CD14-positive monocyte (primary cell): ENCODE measurements at regions not wholly inside any gene's neighbourhood (a gene's known extent, or its start where the extent isn't known, plus 50 kb on each side); places are given as distances from the start of the nearest gene placed in this dataset.

Experiments used
- DNase-seq, 3 donors: peaks; one replicate each; pipeline ENCODE4 v3.0.0-alpha.2; 2011 to 2022
- H2AFZ ChIP-seq: 2 replicates; pipeline ENCODE4 v1.6.0; 2012; ENCODE audit warnings: mild to moderate bottlenecking, low read depth, low read length, inconsistent platforms; ENCODE audit not compliant: insufficient read depth, poor library complexity, severe bottlenecking
- H3K27ac ChIP-seq, 2 donors: 1 replicate in 1 of 2; 2 replicates in 1 of 2; pipeline ENCODE4 v1.5.1; 2012 to 2013; ENCODE audit warnings: low read length in 2 of 2, control low read depth in 1 of 2, inconsistent platforms in 1 of 2, low read depth in 1 of 2, mild to moderate bottlenecking in 1 of 2
- H3K27me3 ChIP-seq, 2 donors: one replicate each; pipeline versions ENCODE4 v1.6.0 to v1.6.1; 2011 to 2013; ENCODE audit warnings: low read length in 2 of 2; ENCODE audit not compliant: control insufficient read depth in 2 of 2, insufficient read depth in 2 of 2
- H3K36me3 ChIP-seq, 2 donors: replicated peaks in 1 of 2; 1 replicate in 1 of 2; 2 replicates in 1 of 2; pipeline versions ENCODE4 v1.5.1 to v1.6.1; 2012 to 2013; ENCODE audit warnings: low read length in 2 of 2, control low read depth in 1 of 2, inconsistent platforms in 1 of 2, mild to moderate bottlenecking in 1 of 2; ENCODE audit not compliant: insufficient read depth in 2 of 2, control insufficient read depth in 1 of 2
- H3K4me1 ChIP-seq, 2 donors: 1 replicate in 1 of 2; 2 replicates in 1 of 2; pipeline versions ENCODE4 v1.5.1 to v1.6.1; 2012 to 2013; ENCODE audit warnings: low read length in 2 of 2, control low read depth in 1 of 2, inconsistent platforms in 1 of 2, mild to moderate bottlenecking in 1 of 2, moderate library complexity in 1 of 2; ENCODE audit not compliant: insufficient read depth in 2 of 2, control insufficient read depth in 1 of 2
- H3K4me2 ChIP-seq: replicated peaks from 2 replicates; pipeline ENCODE3; 2012; ENCODE audit warnings: low read length, moderate library complexity, mild to moderate bottlenecking; ENCODE audit not compliant: poor library complexity, severe bottlenecking; ENCODE audit errors: extremely low read depth
- H3K4me3 ChIP-seq, 3 experiments: fragments of 200-600 bp in 1 of 3; sonication (generic) in 1 of 3; replicated peaks in 1 of 3; 1 replicate in 2 of 3; 2 replicates in 1 of 3; pipeline ENCODE4 v1.5.1; 2011 to 2013; ENCODE audit warnings: low read length in 3 of 3, mild to moderate bottlenecking in 3 of 3, control low read depth in 2 of 3, low read depth in 2 of 3, inconsistent platforms in 1 of 3, moderate library complexity in 1 of 3
- H3K79me2 ChIP-seq: 2 replicates; pipeline ENCODE4 v1.6.0; 2012; ENCODE audit warnings: mild to moderate bottlenecking, control low read depth, inconsistent platforms, low read length, moderate library complexity; ENCODE audit not compliant: insufficient read depth
- H3K9ac ChIP-seq: 2 replicates; pipeline ENCODE4 v1.6.0; 2017; ENCODE audit warnings: low read length, mild to moderate bottlenecking; ENCODE audit not compliant: insufficient read depth, poor library complexity, severe bottlenecking
- H3K9me3 ChIP-seq, 2 donors: replicated peaks in 1 of 2; 1 replicate in 1 of 2; 2 replicates in 1 of 2; pipeline versions ENCODE4 v1.5.1 to v1.6.1; 2012 to 2013; ENCODE audit warnings: low read length in 2 of 2, control low read depth in 1 of 2; ENCODE audit not compliant: control insufficient read depth in 1 of 2, insufficient read depth in 1 of 2
- H4K20me1 ChIP-seq: 2 replicates; pipeline ENCODE4 v1.6.0; 2012; ENCODE audit warnings: mild to moderate bottlenecking, low read length, control low read depth, moderate library complexity; ENCODE audit not compliant: insufficient read depth
- H3K27ac Mint-ChIP-seq, 7 donors: one replicate each; pipeline ENCODE4 v1.8.0; 2020; ENCODE audit warnings: mild to moderate bottlenecking in 7 of 7, mixed read lengths in 7 of 7, moderate library complexity in 6 of 7, inconsistent platforms in 2 of 7
- H3K27me3 Mint-ChIP-seq, 3 donors: one replicate each; pipeline ENCODE4 v1.8.0; 2021 to 2022; ENCODE audit warnings: low read depth in 3 of 3, mild to moderate bottlenecking in 3 of 3, mixed read lengths in 3 of 3, moderate library complexity in 3 of 3, inconsistent platforms in 1 of 3
- H3K36me3 Mint-ChIP-seq, 2 donors: one replicate each; pipeline ENCODE4 v1.8.0; 2020; ENCODE audit warnings: mixed read lengths in 2 of 2, inconsistent platforms in 1 of 2, mild to moderate bottlenecking in 1 of 2
- H3K4me1 Mint-ChIP-seq: one replicate; pipeline ENCODE4 v1.8.0; 2020; ENCODE audit warnings: mild to moderate bottlenecking, mixed read lengths
- H3K4me3 Mint-ChIP-seq, 2 donors: one replicate each; pipeline ENCODE4 v1.8.0; 2020; ENCODE audit warnings: mild to moderate bottlenecking in 2 of 2, mixed read lengths in 2 of 2, moderate library complexity in 1 of 2
- H3K9me3 Mint-ChIP-seq, 7 donors: one replicate each; pipeline ENCODE4 v1.8.0; 2020 to 2022; ENCODE audit warnings: mixed read lengths in 7 of 7, mild to moderate bottlenecking in 6 of 7, moderate library complexity in 6 of 7, inconsistent platforms in 2 of 7
- CTCF ChIP-seq: fragments of 200-600 bp; IDR thresholded peaks from one replicate; pipeline ENCODE4 v1.8.0; 2022; ENCODE audit warnings: antibody characterized with exemption, mild to moderate bottlenecking
- WGBS: methylation state at CpG from one replicate; pipeline ENCODE4 v1.1.5; 2013; ENCODE audit warnings: missing lambda C conversion rate; ENCODE audit not compliant: insufficient coverage; 5-methylcytosine and 5-hydroxymethylcytosine counted together
- intact Hi-C, 2 donors: fragments of 100-400 bp; cut with micrococcal nuclease; formaldehyde crosslinking; loops; one replicate each; pipeline versions ENCODE4 v1.15.0 to v1.15.1; 2023

- no peak for DNase-seq
- Histone ChIP-seq H3K9ac (no peak overlapping the region), H3K4me3 (no peak overlapping the region), H3K27ac (no peak overlapping the region), H3K9me3 (no peaks in the 10 kb centered on the region), H3K79me2 (no peaks in the 10 kb centered on the region), H2AFZ (no peak overlapping the region), H3K27me3 (no peaks in the 10 kb centered on the region), H3K4me2 (no peak overlapping the region), H4K20me1 (no peaks in the 10 kb centered on the region), H3K4me1 (peaks cover 22% of the 10 kb centered on the region in 2 donors), H3K36me3 (no peaks in the 10 kb centered on the region)
- no peaks in the 10 kb centered on the region for H3K36me3 Mint-ChIP-seq
- no peak for TF ChIP-seq CTCF
- intact Hi-C loops: no loop called here
- H3K9me3 Mint-ChIP-seq: peaks cover 0 to 2% (median 0%) of the 10 kb centered on the region in 7 donors
- peaks cover 20% of the 10 kb centered on the region for H3K4me1 Mint-ChIP-seq
- H3K27me3 Mint-ChIP-seq: peaks cover 1 to 6% (median 4%) of the 10 kb centered on the region in 3 donors
- WGBS: 100% methylated on average over 6 of the region's 7 CpGs
- no peak overlapping the region for H3K4me3 Mint-ChIP-seq
- no peak overlapping the region for H3K27ac Mint-ChIP-seq
Measured at GRCh38 chr15:31251165-31251564, 75.5 kb upstream of the KLF13 start.

- Histone ChIP-seq H3K9ac (no peak overlapping the region), H3K27me3 (no peaks in the 10 kb centered on the region), H3K27ac (no peak overlapping the region), H3K36me3 (no peaks in the 10 kb centered on the region), H3K9me3 (no peaks in the 10 kb centered on the region), H4K20me1 (no peaks in the 10 kb centered on the region), H2AFZ (no peak overlapping the region), H3K4me2 (no peak overlapping the region), H3K4me1 (peaks cover 33 to 34% of the 10 kb centered on the region in 2 donors), H3K4me3 (no peak overlapping the region), H3K79me2 (no peaks in the 10 kb centered on the region)
- DNase-seq: no peak
- no peak overlapping the region for H3K27ac Mint-ChIP-seq
- no peaks in the 10 kb centered on the region for H3K36me3 Mint-ChIP-seq
- H3K4me1 Mint-ChIP-seq: peaks cover 31% of the 10 kb centered on the region
- peaks cover 1 to 6% (median 1%) of the 10 kb centered on the region in 3 donors for H3K27me3 Mint-ChIP-seq
- no peak overlapping the region for H3K4me3 Mint-ChIP-seq
- WGBS: 93% methylated on average over 3 of the region's 8 CpGs
- no peak for TF ChIP-seq CTCF
- intact Hi-C loops: no loop called here
- peaks cover 0 to 2% (median 0%) of the 10 kb centered on the region in 7 donors for H3K9me3 Mint-ChIP-seq
Measured at GRCh38 chr15:31252171-31252785, 74.4 kb upstream of the KLF13 start.
